Subcutaneous abdominal adipose tissue (tissue), 5 donors: ENCODE measurements at regions not wholly inside any gene's neighbourhood (a gene's known extent, or its start where the extent isn't known, plus 50 kb on each side); places are given as distances from the start of the nearest gene placed in this dataset.
"Not testable (repeated sequence)": the region's sequence is repeated elsewhere in the genome, so short reads cannot be mapped to it uniquely, and the experiment has no call there.

Experiments used
- H3K27ac ChIP-seq: one replicate; pipeline ENCODE4 v1.7.0; 2013; ENCODE audit warnings: low read depth, mild to moderate bottlenecking, inconsistent platforms, low read length, moderate library complexity
- H3K27me3 ChIP-seq, 5 donors: one replicate each; pipeline ENCODE4 v1.7.0; 2013; ENCODE audit warnings: low read length in 5 of 5, inconsistent platforms in 1 of 5; ENCODE audit not compliant: control insufficient read depth in 5 of 5, insufficient read depth in 4 of 5
- H3K36me3 ChIP-seq, 5 donors: one replicate each; pipeline ENCODE4 v1.7.0; 2013; ENCODE audit warnings: low read length in 5 of 5; ENCODE audit not compliant: control insufficient read depth in 5 of 5, insufficient read depth in 5 of 5
- H3K4me1 ChIP-seq, 5 donors: one replicate each; pipeline ENCODE4 v1.7.0; 2013; ENCODE audit warnings: low read length in 5 of 5, mild to moderate bottlenecking in 3 of 5, moderate library complexity in 1 of 5; ENCODE audit not compliant: control insufficient read depth in 5 of 5, insufficient read depth in 5 of 5
- H3K4me3 ChIP-seq, 5 donors: one replicate each; pipeline ENCODE4 v1.7.0; 2013; ENCODE audit warnings: low read length in 5 of 5, low read depth in 1 of 5
- H3K9ac ChIP-seq, 5 donors: one replicate each; pipeline ENCODE4 v1.7.0; 2013; ENCODE audit warnings: low read length in 5 of 5, mild to moderate bottlenecking in 4 of 5, moderate library complexity in 3 of 5
- H3K9me3 ChIP-seq, 5 donors: one replicate each; pipeline ENCODE4 v1.7.0; 2013; ENCODE audit warnings: low read length in 5 of 5; ENCODE audit not compliant: control insufficient read depth in 5 of 5
- donor health status: healthy.
- donor health status: healthy.
- donor health status: healthy.
- donor health status: healthy.
- donor health status: healthy.

DNA sequence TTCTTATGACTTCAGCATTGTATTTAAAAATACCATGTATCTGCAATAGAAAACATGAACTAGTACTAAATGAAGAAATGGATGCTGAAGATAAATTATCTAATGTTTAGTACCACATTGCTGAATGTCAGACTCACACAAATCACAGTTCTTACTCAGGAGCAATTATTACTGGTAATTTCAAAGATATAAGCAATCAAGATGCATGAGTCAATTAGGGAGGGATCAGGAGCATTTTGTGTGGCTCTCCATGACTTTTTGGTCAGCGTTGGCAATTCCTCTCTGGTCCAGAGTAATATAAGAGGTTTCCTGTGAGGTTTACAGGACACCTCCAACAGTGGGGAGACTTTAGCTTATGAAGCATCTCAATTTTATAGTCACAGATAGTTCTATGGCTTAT lies 167.0 kb upstream of the PCDH7 start:
- H3K4me3 ChIP-seq = no peak overlapping the region
- H3K27me3 ChIP-seq = no peaks in the 10 kb centered on the region
- H3K27ac ChIP-seq = no peak overlapping the region
- peaks cover 0 to 2% (median 0%) of the 10 kb centered on the region in 5 donors for H3K9me3 ChIP-seq
- no peaks in the 10 kb centered on the region for H3K36me3 ChIP-seq
- no peaks in the 10 kb centered on the region for H3K4me1 ChIP-seq
- no peak overlapping the region for H3K9ac ChIP-seq

DNA sequence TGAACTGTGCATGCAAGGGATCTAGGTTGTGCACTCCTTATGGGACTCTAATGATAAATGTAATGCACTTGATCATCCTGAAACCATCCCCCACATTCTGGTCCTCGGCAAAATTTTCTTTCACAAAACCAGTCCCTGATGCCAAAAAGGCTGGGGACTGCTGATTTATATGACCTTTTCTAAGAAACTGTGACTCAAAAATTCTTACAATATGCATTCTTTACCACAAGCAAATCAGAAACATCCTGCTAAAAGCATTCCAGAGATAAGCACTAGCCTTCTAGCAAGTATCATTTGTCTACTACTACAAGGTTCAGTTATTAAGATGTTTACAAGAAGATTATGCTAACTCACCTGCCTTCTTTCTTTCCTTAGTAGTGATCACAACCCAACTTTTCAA lies 166.5 kb upstream of the PCDH7 start:
- H3K36me3 ChIP-seq = no peaks in the 10 kb centered on the region
- H3K27ac ChIP-seq = no peak overlapping the region
- no peak overlapping the region for H3K9ac ChIP-seq
- no peaks in the 10 kb centered on the region for H3K27me3 ChIP-seq
- H3K4me3 ChIP-seq = no peak overlapping the region
- H3K9me3 ChIP-seq = peaks cover 0 to 2% (median 0%) of the 10 kb centered on the region in 5 donors
- H3K4me1 ChIP-seq = no peaks in the 10 kb centered on the region

DNA sequence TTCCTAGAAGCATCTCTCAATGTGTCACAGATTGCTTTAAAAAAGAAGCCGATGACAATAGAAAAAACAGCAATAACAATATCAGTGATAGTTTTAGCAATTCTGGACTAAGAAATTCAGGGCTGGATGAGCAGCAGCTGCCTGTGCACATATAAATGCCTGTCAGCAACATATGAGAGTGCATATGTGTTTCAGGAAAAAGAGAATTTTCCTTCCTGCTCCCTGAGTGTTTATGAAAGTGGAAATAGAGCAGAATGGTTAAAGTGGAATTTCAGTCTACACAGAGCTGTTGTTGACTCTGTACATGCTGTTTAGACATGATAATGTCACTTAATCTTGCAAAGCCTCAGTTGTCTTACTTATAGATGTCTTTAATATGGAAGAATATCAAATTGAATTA lies 164.4 kb upstream of the PCDH7 start:
- Histone ChIP-seq H3K4me1 (no peaks in the 10 kb centered on the region), H3K27ac (no peak overlapping the region), H3K36me3 (no peaks in the 10 kb centered on the region), H3K9me3 (peaks cover 0 to 2% (median 0%) of the 10 kb centered on the region in 5 donors), H3K27me3 (no peaks in the 10 kb centered on the region), H3K9ac (no peak overlapping the region), H3K4me3 (no peak overlapping the region)

DNA sequence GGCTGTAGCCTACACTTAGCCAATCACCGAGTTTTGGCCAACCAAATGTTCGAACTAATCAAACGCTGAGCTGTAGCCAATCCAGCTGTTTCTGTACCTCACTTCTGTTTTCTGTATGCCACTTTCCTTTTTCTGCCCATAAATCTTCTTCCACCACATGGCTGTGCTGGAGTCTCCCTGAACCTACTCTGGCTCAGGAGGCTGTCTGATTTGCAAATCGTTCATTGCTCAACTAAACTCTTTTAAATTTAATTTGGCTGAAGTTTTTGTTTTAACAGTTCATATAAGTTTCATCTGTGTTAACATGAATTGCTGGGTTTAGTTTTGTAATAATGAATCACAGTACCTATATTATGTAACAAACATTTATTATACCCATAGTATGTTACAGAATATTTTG lies 160.7 kb upstream of the PCDH7 start:
- H3K27ac ChIP-seq = no peak overlapping the region
- H3K36me3 ChIP-seq = no peaks in the 10 kb centered on the region
- no peak overlapping the region for H3K4me3 ChIP-seq
- H3K9me3 ChIP-seq = peaks cover 0 to 10% (median 3%) of the 10 kb centered on the region in 5 donors
- H3K4me1 ChIP-seq = no peaks in the 10 kb centered on the region
- H3K9ac ChIP-seq = no peak overlapping the region
- no peaks in the 10 kb centered on the region for H3K27me3 ChIP-seq

DNA sequence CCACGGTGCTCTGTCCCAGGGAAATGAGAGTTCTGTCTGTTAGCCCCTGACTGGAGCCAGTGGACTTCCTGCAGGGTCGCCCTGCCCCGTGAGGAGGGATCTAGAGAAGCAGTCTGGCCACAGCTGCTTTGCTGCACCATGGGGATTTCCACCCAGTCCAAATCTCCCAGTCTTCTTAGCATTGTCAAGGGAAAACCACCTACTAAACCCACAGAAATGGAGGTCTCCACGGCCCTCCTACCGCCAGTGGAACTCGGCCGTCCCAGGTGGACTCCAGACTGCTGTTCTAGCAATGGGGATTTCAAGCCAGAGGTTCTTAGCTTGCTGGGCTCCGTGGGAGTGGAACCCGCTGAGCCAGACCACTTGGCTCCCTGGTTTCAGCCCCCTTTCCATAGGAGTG lies 133.3 kb upstream of the PCDH7 start:
- no peaks in the 10 kb centered on the region for H3K9me3 ChIP-seq

DNA sequence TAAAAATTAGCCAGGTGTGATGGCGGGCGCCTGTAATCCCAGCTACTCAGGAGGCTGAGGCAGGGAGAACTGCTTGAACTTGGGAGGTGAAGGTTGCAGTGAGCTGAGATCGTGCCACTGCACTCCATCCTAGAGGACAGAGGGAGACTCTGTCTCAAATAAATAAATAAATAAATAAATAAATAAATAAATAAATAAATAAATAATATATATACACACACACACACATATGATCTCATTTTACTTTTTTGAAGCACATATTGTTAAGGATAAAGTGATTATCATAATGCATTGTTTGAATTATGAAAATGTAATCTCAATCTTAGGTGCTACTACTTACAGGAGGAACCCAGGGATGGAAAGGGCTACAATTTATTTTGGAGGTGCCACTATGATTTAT lies 130.5 kb upstream of the PCDH7 start:
- H3K36me3 ChIP-seq, H3K27ac ChIP-seq, H3K9me3 ChIP-seq, H3K4me1 ChIP-seq, H3K9ac ChIP-seq, H3K27me3 ChIP-seq, H3K4me3 ChIP-seq: not testable (repeated sequence)

More for the DNA sequence above, 133.3 kb upstream of the PCDH7 start:
- H3K27ac ChIP-seq = no peak overlapping the region
- H3K27me3 ChIP-seq = no peaks in the 10 kb centered on the region
- H3K4me3 ChIP-seq = no peak overlapping the region
- H3K36me3 ChIP-seq = no peaks in the 10 kb centered on the region
- H3K9ac ChIP-seq = no peak overlapping the region
- no peaks in the 10 kb centered on the region for H3K4me1 ChIP-seq

DNA sequence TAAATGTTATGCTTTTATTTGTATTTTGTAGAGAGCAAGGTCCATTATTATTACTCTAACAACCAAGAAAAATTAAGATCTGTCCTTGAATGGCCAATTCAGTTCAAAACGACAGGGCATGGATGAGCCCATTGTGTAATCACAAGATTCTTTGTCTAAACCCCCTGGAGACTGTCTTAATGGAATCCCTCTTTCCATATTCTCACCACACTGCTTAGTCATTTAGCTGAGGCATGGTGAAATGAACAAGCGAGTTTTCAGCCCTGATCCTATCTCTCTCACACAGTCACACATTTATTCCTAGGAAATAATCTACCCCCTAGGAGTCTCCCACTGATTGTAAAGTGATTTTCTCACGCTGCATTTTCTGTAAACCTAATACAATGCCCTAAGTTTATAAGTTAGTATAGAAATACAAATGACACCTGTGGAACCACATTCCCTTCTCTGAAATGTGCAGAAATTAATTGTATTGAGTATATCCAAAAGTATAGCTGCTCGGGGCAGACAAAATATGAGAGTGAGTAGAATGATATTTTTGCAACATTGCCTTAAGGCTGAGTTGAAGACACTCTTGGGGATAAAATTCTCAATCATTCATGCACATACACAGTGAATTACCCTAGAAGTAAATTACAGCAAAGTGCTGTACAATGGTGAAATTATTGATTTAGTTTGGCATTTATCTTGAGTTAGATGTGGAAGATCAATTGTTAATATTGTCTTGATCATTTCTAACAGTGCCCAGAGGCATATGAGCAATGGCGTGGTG lies 119.7 kb upstream of the PCDH7 start:
- peak overlapping the region in 1 of 5 donors; percentile 33 for H3K4me3 ChIP-seq
- no peak overlapping the region for H3K27ac ChIP-seq
- H3K27me3 ChIP-seq = no peaks in the 10 kb centered on the region
- no peaks in the 10 kb centered on the region for H3K9me3 ChIP-seq
- peaks cover 0 to 10% (median 6%) of the 10 kb centered on the region in 5 donors for H3K4me1 ChIP-seq
- H3K9ac ChIP-seq = no peak overlapping the region
- no peaks in the 10 kb centered on the region for H3K36me3 ChIP-seq

DNA sequence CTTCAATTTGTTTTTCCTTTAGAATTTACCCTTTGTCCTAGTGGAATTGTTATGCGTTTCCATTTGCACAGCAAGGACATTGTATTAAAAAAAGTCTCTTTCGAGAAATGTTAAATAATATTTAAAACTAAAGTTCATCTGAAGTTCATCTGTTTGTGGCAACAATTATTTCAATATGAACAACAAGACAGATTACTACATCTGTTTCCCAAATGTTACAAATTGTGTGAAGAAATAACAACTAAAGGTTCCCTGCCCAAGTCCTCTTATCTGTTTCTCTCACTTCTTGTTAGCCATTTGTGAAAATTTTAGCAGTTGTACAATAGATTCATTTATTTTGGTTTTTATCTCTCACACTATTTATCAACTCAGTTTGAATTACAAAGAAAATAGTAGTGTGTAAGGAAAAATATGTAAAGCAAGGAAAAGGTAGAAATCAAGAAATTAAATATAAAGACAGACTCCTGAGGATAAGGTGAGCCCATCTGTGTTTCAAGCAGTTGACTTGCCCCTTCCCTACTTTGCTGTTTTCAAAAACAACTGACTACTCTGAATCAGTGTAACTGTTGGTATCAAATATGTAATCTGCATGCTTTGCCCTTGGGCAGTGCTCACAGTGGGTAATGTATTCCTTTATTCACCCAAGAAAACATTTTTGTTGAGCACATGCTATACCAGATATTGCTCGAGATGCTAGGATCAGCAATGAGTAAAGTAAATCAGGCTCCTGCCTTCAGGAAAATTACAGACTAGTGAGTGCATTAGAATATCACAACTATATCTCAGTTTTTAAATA lies 118.9 kb upstream of the PCDH7 start:
- Histone ChIP-seq H3K27me3 (no peaks in the 10 kb centered on the region), H3K36me3 (no peaks in the 10 kb centered on the region), H3K9me3 (no peaks in the 10 kb centered on the region), H3K9ac (no peak overlapping the region), H3K4me3 (peak overlapping the region in 1 of 5 donors; percentile 19), H3K4me1 (peaks cover 0 to 10% (median 6%) of the 10 kb centered on the region in 5 donors), H3K27ac (no peak overlapping the region)

DNA sequence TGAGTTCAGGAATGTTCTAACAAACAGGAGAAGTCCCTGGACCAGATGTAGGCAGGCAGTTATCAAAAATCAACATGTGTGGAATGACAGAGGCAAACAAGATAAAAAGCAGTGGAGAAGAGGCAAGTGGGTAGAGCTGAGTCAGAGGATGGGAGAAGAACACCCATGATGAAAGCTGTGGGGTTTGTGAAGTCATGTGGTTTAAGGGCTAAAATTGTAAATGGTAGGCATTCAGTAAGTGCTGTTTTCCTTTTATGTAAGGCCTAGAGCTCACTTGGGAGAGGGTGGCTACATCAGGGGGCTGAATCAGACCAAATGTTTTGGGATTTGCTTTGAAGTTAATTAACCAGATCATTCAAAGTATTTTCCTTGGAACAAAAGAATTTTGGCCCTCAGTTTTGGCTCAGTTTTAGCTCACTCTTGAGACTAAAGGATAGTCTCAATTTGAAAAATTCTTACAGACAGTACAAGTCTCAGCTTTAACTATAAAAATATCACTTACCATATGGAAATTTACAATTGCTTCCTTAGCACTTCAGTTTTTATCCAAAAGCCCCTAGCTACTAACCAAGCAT lies 114.5 kb upstream of the PCDH7 start:
- Histone ChIP-seq H3K4me1 (peaks cover 0 to 3% (median 1%) of the 10 kb centered on the region in 5 donors), H3K36me3 (no peaks in the 10 kb centered on the region), H3K27me3 (no peaks in the 10 kb centered on the region), H3K27ac (no peak overlapping the region), H3K9me3 (no peaks in the 10 kb centered on the region), H3K4me3 (no peak overlapping the region), H3K9ac (no peak overlapping the region)

DNA sequence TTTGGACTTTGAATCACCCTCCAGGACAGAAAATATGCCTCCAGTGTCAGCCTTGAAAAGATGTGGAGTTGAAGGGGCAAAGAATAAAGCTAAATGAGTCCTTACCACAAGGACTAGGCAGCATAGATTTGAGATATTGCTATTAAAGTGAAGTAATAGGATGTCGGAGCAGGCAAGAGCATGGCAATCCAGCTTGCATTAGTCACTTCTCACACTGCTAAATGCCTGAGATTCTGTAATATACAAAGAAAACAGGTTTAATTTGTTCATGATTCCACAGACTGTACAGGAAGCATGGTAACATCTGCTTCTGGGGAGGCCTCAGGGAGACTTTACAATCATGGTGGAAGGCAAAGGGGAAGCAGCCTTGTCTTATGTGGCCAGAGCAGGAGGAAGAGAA lies 109.8 kb upstream of the PCDH7 start:
- Histone ChIP-seq H3K27ac (no peak overlapping the region), H3K27me3 (no peaks in the 10 kb centered on the region), H3K4me3 (no peak overlapping the region), H3K4me1 (no peaks in the 10 kb centered on the region), H3K9ac (no peak overlapping the region), H3K36me3 (no peaks in the 10 kb centered on the region), H3K9me3 (no peaks in the 10 kb centered on the region)
